Type B pancreatic cell (in vitro differentiated cells): ENCODE measurements at regions not wholly inside any gene's neighbourhood (a gene's known extent, or its start where the extent isn't known, plus 50 kb on each side); places are given as distances from the start of the nearest gene placed in this dataset.

Experiments used
- DNase-seq: peaks from one replicate; pipeline ENCODE4 v3.0.0; 2021; ENCODE audit warnings: mixed read lengths; ENCODE audit not compliant: unreplicated experiment; ENCODE audit errors: extremely low spot score
- H3K27ac Mint-ChIP-seq: 2 replicates; pipeline ENCODE4 v1.8.0; 2021; ENCODE audit warnings: mild to moderate bottlenecking, mixed read lengths
- H3K27me3 Mint-ChIP-seq: 2 replicates; pipeline ENCODE4 v1.8.0; 2021; ENCODE audit warnings: mixed read lengths
- H3K36me3 Mint-ChIP-seq: 2 replicates; pipeline ENCODE4 v1.8.0; 2021; ENCODE audit warnings: mixed read lengths
- H3K4me1 Mint-ChIP-seq: one replicate; pipeline ENCODE4 v1.8.0; 2021; ENCODE audit warnings: mixed read lengths; ENCODE audit not compliant: unreplicated experiment
- H3K4me3 Mint-ChIP-seq: 2 replicates; pipeline ENCODE4 v1.8.0; 2021; ENCODE audit warnings: mild to moderate bottlenecking, mixed read lengths
- H3K9me3 Mint-ChIP-seq: 2 replicates; pipeline ENCODE4 v1.8.0; 2021; ENCODE audit warnings: mixed read lengths
- CTCF ChIP-seq: fragments of 200-600 bp; sonication (generic); conservative IDR thresholded peaks from 2 replicates; pipeline ENCODE4 v1.5.0; 2021; ENCODE audit warnings: antibody characterized with exemption, mild to moderate bottlenecking

- Mint-ChIP-seq H3K36me3 (no peaks in the 10 kb centered on the region), H3K9me3 (peaks cover 4% of the 10 kb centered on the region), H3K4me3 (no peak overlapping the region), H3K27me3 (no peaks in the 10 kb centered on the region), H3K27ac (no peak overlapping the region), H3K4me1 (peaks cover 15% of the 10 kb centered on the region)
- DNase-seq, result no peak
- no peak for TF ChIP-seq CTCF
Measured at GRCh38 chr12:45582986-45583659, 146.4 kb upstream of the ARID2 start.

GRCh38 chr12:45584336-45584735, 145.2 kb upstream of the ARID2 start:
- Mint-ChIP-seq H3K36me3 (no peaks in the 10 kb centered on the region), H3K27me3 (no peaks in the 10 kb centered on the region), H3K9me3 (peaks cover 4% of the 10 kb centered on the region), H3K27ac (no peak overlapping the region), H3K4me3 (no peak overlapping the region), H3K4me1 (peaks cover 15% of the 10 kb centered on the region)
- no peak for TF ChIP-seq CTCF
- no peak for DNase-seq

- peaks cover 4% of the 10 kb centered on the region for H3K9me3 Mint-ChIP-seq
- no peak for TF ChIP-seq CTCF
- no peaks in the 10 kb centered on the region for H3K27me3 Mint-ChIP-seq
- no peak overlapping the region for H3K27ac Mint-ChIP-seq
- no peak overlapping the region for H3K4me3 Mint-ChIP-seq
- H3K36me3 Mint-ChIP-seq, result no peaks in the 10 kb centered on the region
- peaks cover 15% of the 10 kb centered on the region for H3K4me1 Mint-ChIP-seq
- no peak for DNase-seq
Measured at GRCh38 chr12:45585522-45586230, 143.8 kb upstream of the ARID2 start.

GRCh38 chr12:45586486-45586885, 143.0 kb upstream of the ARID2 start:
- Mint-ChIP-seq H3K27ac (no peak overlapping the region), H3K36me3 (no peaks in the 10 kb centered on the region), H3K9me3 (peaks cover 4% of the 10 kb centered on the region), H3K4me1 (peaks cover 15% of the 10 kb centered on the region), H3K27me3 (no peaks in the 10 kb centered on the region), H3K4me3 (no peak overlapping the region)
- no peak for TF ChIP-seq CTCF
- no peak for DNase-seq

- DNase-seq, result no peak
- peaks cover 15% of the 10 kb centered on the region for H3K4me1 Mint-ChIP-seq
- H3K27ac Mint-ChIP-seq, result no peak overlapping the region
- no peaks in the 10 kb centered on the region for H3K36me3 Mint-ChIP-seq
- TF ChIP-seq CTCF, result no peak
- no peaks in the 10 kb centered on the region for H3K27me3 Mint-ChIP-seq
- peaks cover 4% of the 10 kb centered on the region for H3K9me3 Mint-ChIP-seq
- no peak overlapping the region for H3K4me3 Mint-ChIP-seq
Measured at GRCh38 chr12:45587012-45587411, 142.5 kb upstream of the ARID2 start.
